NCI-H2196 treated with DMSO at 0.1 percent for 48 hours (cell line): ENCODE measurements at regions not wholly inside any gene's neighbourhood (a gene's known extent, or its start where the extent isn't known, plus 50 kb on each side); places are given as distances from the start of the nearest gene placed in this dataset.

Source experiments
- DNase-seq: peaks from one replicate; lab custom pipeline; 2025; ENCODE audit not compliant: unreplicated experiment; lab: John Stamatoyannopoulos, UW

- no peak for DNase-seq
These were observed 407.2 kb downstream of the HLX start for GRCh38 chr1:221286399-221286798.

DNA sequence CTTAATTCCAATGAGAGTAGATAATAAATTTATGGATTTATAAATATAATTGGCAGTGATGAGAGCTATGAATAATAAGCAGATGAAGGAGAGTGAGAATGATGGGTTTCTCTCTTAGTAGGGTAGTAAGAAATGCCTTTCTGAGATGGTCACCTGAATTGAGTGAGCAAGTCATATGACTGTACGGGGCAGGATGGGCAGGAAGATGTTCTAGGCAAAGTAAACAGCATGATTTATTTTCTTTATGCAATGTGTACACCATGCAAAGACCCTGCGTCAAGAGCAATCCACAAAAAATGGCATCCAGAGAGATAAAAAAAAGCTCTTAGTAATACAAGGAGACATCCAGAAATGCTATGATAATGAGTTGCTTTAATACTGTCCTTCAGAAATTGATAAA lies 409.9 kb downstream of the HLX start:
- DNase-seq = no peak

- no peak for DNase-seq
These were observed 411.4 kb downstream of the HLX start for GRCh38 chr1:221290669-221291068.

- no peak for DNase-seq
These were observed 411.9 kb downstream of the HLX start for GRCh38 chr1:221291113-221291512.

- DNase-seq = no peak
These were observed 413.4 kb downstream of the HLX start for GRCh38 chr1:221292652-221293051.

DNA sequence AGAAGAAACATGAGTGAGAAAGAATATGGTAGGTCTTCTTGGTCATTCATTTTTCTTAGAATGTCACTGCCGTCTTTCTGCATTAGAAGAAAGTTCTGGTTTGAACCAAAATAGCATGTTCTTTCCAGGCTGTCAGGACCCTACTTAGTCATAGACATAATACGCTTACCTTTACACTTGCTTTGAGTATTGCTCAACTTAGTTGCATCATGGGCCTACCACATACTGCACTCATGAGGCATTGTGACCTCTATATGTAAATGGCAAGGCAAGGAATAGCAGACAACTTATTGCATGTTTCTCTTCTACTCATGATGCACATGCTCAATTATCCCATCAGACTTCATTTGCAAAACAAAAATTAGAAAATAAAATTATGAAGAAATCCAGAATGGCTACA lies 415.0 kb downstream of the HLX start:
- no peak for DNase-seq

DNA sequence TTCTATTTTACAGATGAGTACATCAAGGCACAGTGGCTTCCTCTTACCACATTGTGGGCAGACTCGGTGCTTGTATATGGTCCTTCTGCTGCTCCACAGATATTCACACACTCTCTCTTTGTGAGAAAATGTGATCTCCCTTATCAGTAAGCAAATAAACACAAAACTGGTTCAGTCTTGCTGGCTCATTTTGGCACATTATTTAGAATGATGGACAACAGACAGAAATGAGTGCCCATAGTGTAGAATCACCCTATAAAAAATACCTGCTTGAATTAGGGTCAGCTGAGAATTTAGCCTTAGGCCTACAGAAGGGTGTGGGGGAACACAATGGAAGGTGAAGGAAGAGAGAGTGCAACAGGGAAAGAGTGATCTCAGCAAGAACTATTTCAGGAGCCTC lies 423.1 kb downstream of the HLX start:
- DNase-seq = no peak

- DNase-seq = no peak
These were observed 423.6 kb downstream of the HLX start for GRCh38 chr1:221302810-221303209.

- no peak for DNase-seq
These were observed 424.4 kb downstream of the HLX start for GRCh38 chr1:221303623-221304022.

GRCh38 chr1:221306239-221306638 lies 427.0 kb downstream of the HLX start:
- DNase-seq = no peak

DNA sequence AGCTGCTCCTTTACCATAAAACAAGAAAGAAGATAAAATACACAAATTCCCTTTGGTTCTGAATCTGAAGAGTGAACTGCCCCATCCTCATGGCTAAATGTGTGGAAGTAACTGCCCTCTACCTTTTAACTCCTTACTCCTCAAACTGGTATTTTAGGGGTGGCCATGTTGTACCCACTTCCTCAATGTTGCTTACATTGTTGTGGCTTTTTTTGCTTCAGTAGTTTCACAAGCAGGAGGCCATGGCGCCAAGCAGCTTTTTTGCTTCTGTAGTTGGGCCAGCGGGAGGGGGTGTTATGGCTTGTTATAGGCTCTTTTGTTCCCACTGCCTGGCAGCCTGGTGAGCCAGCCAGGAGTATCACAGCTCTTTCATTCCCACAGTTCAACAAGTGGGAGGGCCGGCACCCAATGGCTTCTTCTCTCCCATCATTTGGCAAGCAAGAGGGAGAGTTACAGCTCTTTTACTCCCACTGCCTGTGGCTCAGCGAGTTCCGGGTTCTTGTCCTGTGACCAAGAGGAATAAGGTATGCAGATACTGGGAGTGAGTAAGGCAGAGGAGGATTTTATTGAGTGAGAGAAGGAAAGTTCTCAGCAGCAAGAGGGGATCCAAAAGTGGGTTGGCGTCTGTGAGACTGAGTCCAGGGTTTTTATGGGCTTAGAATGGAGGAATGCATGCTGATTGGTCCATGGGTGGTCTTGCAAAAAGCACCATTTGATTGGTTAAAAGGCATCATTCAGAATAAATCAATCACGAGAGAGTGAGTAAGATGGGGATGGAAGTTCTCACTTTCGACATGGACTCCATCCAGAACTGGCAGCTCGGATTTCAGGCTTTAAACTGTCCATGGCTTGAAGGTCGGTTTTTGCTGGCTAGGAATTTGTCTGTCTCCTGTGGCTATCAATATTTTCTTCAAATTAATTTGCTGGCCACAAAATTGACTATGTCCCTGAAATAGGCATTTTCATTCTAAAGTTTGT lies 429.6 kb downstream of the HLX start:
- no peak for DNase-seq

- no peak for DNase-seq
These were observed 430.5 kb downstream of the HLX start for GRCh38 chr1:221309723-221310122.

- no peak for DNase-seq
These were observed 430.9 kb downstream of the HLX start for GRCh38 chr1:221310180-221310579.

DNA sequence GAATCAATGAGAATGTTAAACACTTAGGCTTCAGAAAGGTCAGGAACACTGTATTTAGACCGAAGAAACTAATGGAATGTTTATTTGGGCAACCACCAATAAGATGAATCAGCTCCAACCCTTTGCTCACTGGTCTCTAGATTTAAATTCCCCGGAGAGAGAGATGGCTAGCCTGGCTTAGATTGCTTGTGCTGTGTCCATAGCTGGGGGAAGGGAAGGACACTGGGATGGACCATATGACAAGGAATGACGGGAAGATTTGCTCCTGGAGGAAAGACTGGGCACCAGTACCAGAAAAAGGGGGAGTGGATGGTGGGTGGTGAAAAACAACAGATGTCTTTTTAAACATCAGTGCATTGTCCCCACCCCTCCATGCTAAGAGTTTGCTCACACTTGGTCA lies 426.6 kb downstream of the DUSP10 start:
- DNase-seq = no peak

- no peak for DNase-seq
These were observed 425.3 kb downstream of the DUSP10 start for GRCh38 chr1:221316491-221317056.

- DNase-seq = no peak
These were observed 424.4 kb downstream of the DUSP10 start for GRCh38 chr1:221317537-221317936.

- DNase-seq = no peak
These were observed 413.9 kb downstream of the DUSP10 start for GRCh38 chr1:221327954-221328353.

GRCh38 chr1:221328371-221328770 lies 413.5 kb downstream of the DUSP10 start:
- DNase-seq = no peak

GRCh38 chr1:221331273-221332183 lies 410.4 kb downstream of the DUSP10 start:
- no peak for DNase-seq

- DNase-seq = no peak
These were observed 407.8 kb downstream of the DUSP10 start for GRCh38 chr1:221334062-221334461.
